ENCODE measurements at regions not wholly inside any gene's neighbourhood (a gene's known extent, or its start where the extent isn't known, plus 50 kb on each side); places are given as distances from the start of the nearest gene placed in this dataset.

GRCh38 chr6:90663873-90664272, 77.0 kb upstream of the MAP3K7 start:
- no peak for TF ChIP-seq CTCF (IDR thresholded peaks at IDR 0.05)
- TF ChIP-seq POLR2A (IDR thresholded peaks at IDR 0.05): no peak
